Activated naive CD4-positive, alpha-beta T cell treated with anti-CD3 and anti-CD28 coated beads, Interleukin-2, amount 10 ng/mL, durations not matched to agents 7 days and 5 days (primary cell): ENCODE measurements at regions not wholly inside any gene's neighbourhood (a gene's known extent, or its start where the extent isn't known, plus 50 kb on each side); places are given as distances from the start of the nearest gene placed in this dataset.
"Not testable (repeated sequence)": the region's sequence is repeated elsewhere in the genome, so short reads cannot be mapped to it uniquely, and the experiment has no call there.

ENCODE experiments used
- CTCF ChIA-PET: fragments of 350-600 bp; sonication (Branson Sonifier 250); formaldehyde crosslinking; loops from one replicate; lab custom pipeline; 2021; ENCODE audit warnings: antibody characterized with exemption; lab: Charles Lee
- DNase-seq: peaks from one replicate; pipeline ENCODE4 v3.0.0-alpha.2; 2020
- H3K27ac Mint-ChIP-seq: one replicate; pipeline ENCODE4 v1.8.0; 2021; ENCODE audit warnings: mild to moderate bottlenecking, moderate library complexity, mixed read lengths
- H3K27me3 Mint-ChIP-seq: one replicate; pipeline ENCODE4 v1.8.0; 2021; ENCODE audit warnings: mild to moderate bottlenecking, mixed read lengths
- H3K36me3 Mint-ChIP-seq: one replicate; pipeline ENCODE4 v1.8.0; 2021; ENCODE audit warnings: mixed read lengths
- H3K4me1 Mint-ChIP-seq: one replicate; pipeline ENCODE4 v1.8.0; 2021; ENCODE audit warnings: mixed read lengths
- H3K4me3 Mint-ChIP-seq: one replicate; pipeline ENCODE4 v1.8.0; 2021; ENCODE audit warnings: mild to moderate bottlenecking, moderate library complexity, mixed read lengths
- H3K9me3 Mint-ChIP-seq: one replicate; pipeline ENCODE4 v1.8.0; 2021; ENCODE audit warnings: mixed read lengths

DNA sequence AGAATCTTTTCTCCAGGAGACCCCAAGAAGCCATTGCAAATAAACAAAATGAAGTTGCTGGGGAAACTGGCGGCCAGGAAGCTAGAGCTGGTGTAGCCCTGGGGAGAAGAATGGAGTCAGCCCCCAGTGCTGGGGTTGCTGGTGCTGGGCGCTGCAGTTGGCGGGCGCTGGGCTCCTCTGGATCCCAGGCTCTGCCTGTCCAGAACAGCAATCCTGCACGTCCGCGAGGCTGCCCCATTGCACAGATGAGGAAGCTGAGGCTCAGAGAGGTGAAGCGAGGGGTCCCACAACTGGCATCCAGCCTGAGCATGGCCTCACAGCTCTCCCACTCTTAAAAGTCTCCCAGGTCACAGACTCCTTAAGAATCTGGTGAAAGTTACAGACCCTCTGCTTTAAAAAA is 161.1 kb downstream of the OR4M2 start:
- Mint-ChIP-seq H3K36me3 (no peaks in the 10 kb centered on the region), H3K4me3 (no peak overlapping the region), H3K9me3 (no peaks in the 10 kb centered on the region), H3K27ac (no peak overlapping the region), H3K4me1 (no peaks in the 10 kb centered on the region), H3K27me3 (peaks cover 21% of the 10 kb centered on the region)
- CTCF ChIA-PET = no interaction called here
- no peak for DNase-seq

DNA sequence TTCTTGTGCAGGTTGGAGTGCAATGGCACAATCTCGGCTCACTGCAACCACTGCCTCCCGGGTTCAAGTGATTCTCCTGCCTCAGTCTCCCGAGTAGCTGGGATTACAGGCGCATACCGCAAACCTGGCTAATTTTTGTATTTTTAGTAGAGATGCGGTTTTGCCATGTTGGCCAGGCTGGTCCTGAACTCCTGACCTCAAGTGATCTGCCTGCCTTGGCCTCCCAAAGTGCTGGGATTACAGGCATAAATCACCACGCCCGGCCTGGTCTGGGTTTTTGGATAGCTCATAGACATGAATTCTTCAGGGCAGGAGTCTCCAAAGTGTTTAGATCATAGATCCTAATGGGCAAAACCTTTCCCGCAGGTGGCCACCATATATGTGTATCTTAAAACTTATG is 162.0 kb downstream of the OR4M2 start:
- CTCF ChIA-PET, H3K4me3 Mint-ChIP-seq, H3K36me3 Mint-ChIP-seq, H3K4me1 Mint-ChIP-seq, H3K9me3 Mint-ChIP-seq, DNase-seq, H3K27ac Mint-ChIP-seq: not testable (repeated sequence)
- H3K27me3 Mint-ChIP-seq = peaks cover 20% of the 10 kb centered on the region

DNA sequence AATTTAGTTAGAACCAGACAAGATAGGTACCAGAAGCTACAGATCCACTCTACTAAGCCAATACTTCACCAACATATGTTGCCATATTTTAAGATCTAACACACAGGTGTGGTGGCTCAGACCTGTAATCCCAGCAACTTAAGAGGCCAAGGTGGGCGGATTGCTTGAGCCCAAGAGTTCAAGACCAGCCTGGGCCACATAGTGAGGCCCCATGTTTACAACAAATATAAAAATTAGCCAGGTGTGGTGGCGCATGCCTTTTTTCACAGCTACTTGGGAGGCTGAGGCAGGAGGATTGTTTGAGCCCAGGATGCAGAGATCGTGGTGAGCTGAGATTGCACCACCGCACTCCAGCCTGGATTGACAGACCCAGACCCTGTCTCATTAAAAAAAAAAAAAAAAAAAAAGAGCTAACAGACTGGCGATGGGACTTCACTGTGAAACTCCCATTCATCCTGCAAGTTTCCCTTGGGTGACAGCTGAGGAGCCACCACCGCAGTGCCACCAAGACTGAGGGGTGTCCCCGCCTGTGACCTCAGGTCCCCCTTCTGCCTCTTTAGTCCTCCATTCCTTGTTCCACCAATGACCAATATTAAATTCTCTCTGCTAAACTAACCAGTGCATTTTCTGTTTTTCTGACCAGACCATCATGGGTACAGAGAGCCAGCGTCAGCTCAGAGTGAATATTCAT is 163.3 kb downstream of the OR4M2 start:
- Mint-ChIP-seq H3K4me1 (no peaks in the 10 kb centered on the region), H3K36me3 (no peaks in the 10 kb centered on the region), H3K9me3 (no peaks in the 10 kb centered on the region), H3K27ac (no peak overlapping the region), H3K27me3 (peaks cover 24% of the 10 kb centered on the region), H3K4me3 (no peak overlapping the region)
- CTCF ChIA-PET = no interaction called here
- DNase-seq = no peak

DNA sequence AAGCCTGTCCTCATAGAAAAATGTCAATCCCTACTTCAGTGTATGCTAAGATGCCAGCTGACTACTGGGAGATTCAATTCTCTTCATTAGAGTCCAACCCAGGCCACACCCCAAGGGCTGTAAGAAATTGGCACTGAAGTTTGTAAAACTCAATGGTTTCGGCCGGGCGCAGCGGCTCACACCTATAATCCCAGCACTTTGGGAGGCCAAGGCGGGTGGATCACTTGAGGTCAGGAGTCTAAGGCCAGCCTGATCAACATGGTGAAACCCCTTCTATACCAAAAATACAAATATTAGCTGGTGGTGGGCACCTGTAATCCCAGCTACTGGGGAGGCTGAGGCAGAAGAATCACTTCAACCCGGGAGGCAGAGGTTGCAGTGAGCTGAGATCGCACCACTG is 169.2 kb downstream of the OR4M2 start:
- H3K9me3 Mint-ChIP-seq, H3K36me3 Mint-ChIP-seq, H3K4me3 Mint-ChIP-seq, CTCF ChIA-PET, H3K27ac Mint-ChIP-seq, DNase-seq, H3K4me1 Mint-ChIP-seq: not testable (repeated sequence)
- H3K27me3 Mint-ChIP-seq = peaks cover 29% of the 10 kb centered on the region

DNA sequence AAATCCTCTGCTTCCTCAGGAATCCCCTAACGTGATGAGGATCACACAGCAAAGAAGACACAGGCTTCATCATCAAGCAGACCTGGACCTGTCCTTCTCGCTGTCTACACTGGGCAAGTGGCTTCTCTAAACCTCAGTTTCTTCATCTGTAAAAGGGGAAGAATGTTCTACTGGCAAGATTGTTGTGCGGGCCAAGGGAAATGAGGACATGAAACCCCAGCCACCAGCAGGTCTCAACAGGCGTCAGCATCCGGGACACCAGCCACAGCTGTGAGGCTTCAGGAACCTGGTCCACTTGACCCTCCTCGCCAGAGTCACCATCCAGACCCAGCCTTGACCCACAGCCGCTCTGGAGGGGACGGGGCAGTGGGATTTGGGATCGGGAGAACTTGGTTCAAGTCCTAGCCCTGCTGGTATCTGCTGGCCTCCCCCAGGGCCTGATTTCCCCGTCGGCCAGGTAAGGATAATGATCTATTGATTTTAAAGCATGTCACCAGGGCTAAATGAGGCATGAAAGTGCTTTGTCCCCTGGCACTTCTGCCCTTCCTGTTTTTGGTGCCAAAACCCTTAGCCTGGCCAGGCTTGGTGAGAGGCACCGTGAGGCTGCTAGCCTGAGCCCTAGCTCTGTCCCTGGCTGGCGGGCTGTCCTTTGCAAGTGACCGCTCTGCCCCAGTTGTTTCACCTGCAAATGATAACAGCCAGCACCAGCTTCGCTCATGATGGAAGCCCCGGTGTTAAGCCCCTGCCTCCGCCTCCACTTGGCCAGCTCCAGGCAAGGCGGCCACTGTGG is 170.4 kb downstream of the OR4M2 start:
- H3K9me3 Mint-ChIP-seq, H3K4me3 Mint-ChIP-seq, H3K27ac Mint-ChIP-seq, DNase-seq, CTCF ChIA-PET, H3K36me3 Mint-ChIP-seq: not testable (repeated sequence)
- Mint-ChIP-seq H3K27me3 (peaks cover 40% of the 10 kb centered on the region), H3K4me1 (peaks cover 15% of the 10 kb centered on the region)

DNA sequence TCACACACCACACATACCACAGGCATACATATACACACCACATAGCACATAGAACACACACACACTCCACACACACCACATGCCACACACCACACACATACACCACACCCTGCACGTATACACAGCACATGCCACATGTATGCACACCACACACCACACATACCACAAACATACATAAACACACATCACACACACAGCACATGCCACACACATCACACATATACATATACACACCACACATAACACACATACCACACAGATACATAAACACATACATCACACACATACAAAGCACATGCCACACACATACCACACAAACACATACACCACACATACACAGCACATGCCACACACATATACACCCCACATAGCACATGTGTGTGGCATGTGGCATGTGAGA is 171.1 kb downstream of the OR4M2 start:
- Mint-ChIP-seq H3K4me1 (peaks cover 15% of the 10 kb centered on the region), H3K36me3 (no peaks in the 10 kb centered on the region), H3K9me3 (peaks cover 4% of the 10 kb centered on the region), H3K27me3 (peaks cover 41% of the 10 kb centered on the region), H3K27ac (no peak overlapping the region), H3K4me3 (no peak overlapping the region)
- no peak for DNase-seq
- CTCF ChIA-PET = no interaction called here

DNA sequence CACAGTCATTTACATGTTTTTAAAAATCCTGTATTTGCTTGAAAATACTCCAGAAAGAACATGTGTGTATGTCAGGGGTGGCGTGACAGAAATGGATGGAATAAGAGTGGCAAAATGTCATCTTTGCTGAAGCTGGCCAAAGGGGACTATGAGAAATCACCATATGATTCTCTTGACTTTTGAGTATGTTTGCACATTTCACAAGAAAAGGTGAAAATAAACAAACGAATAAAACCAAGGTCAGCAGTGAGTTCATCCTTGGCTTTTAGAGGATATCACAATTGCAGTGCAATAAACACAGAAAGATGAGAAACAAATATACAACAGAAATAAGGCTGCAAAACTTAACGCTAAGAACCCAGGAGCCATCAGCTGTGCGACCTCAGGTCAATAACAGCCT is 171.7 kb downstream of the OR4M2 start:
- peaks cover 47% of the 10 kb centered on the region for H3K27me3 Mint-ChIP-seq
- H3K4me1 Mint-ChIP-seq = peaks cover 15% of the 10 kb centered on the region
- H3K4me3 Mint-ChIP-seq, H3K36me3 Mint-ChIP-seq, H3K27ac Mint-ChIP-seq, H3K9me3 Mint-ChIP-seq, CTCF ChIA-PET, DNase-seq: not testable (repeated sequence)

DNA sequence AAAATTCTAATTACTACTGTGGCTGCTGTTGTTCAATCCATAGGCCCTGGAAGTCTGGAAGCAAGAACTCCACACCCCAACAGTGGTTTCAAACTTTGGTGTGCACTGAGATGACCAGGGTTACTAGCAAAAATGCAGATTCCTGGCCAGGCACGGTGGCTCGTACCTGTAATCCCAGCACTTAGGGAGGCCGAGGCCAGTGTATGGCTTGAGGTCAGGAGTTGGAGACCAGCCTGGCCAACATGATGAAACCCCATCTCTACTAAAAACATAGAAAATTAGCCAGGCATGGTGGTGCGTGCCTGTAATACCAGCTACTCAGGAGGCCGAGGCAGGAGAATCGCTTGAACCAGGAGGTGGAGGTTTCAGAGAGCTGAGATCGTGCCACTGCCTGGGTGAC is 172.2 kb downstream of the OR4M2 start:
- CTCF ChIA-PET, H3K9me3 Mint-ChIP-seq, DNase-seq, H3K4me3 Mint-ChIP-seq, H3K36me3 Mint-ChIP-seq, H3K27ac Mint-ChIP-seq: not testable (repeated sequence)
- H3K27me3 Mint-ChIP-seq = peaks cover 50% of the 10 kb centered on the region
- H3K4me1 Mint-ChIP-seq = peaks cover 15% of the 10 kb centered on the region

DNA sequence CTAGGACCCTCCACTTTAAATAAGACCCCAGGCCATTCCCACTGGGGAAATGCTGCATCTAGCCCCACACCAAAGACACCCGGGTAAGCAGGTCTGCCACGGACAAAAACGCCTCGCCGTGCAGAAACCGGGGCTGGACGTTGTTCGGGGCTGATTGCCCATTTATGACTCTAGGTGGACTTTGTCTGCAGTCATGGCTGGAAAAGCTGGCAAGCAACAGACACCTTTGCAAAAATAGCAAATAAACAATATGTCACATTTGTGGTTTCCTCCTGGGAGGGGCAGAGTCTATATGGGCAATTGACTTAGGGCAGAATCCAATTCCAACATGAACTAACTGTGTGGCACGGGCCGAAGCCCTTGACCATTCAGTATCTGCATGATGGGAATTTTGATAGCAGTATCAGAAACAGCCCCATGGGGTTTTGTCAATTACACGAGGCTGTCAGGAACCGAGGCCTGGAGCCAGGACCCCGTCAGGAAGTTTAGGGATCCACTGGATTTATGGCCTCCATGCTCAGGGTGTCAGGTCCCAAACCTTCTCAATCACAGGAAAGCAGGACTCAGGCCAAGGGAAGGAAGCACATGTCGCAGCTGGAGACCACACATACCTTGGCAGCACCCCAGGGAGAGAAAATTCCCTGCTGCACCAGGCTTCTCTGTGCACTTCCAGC is 172.8 kb downstream of the OR4M2 start:
- H3K36me3 Mint-ChIP-seq, H3K4me3 Mint-ChIP-seq, DNase-seq, H3K27ac Mint-ChIP-seq, H3K9me3 Mint-ChIP-seq, CTCF ChIA-PET: not testable (repeated sequence)
- Mint-ChIP-seq H3K27me3 (peaks cover 47% of the 10 kb centered on the region), H3K4me1 (peaks cover 15% of the 10 kb centered on the region)

DNA sequence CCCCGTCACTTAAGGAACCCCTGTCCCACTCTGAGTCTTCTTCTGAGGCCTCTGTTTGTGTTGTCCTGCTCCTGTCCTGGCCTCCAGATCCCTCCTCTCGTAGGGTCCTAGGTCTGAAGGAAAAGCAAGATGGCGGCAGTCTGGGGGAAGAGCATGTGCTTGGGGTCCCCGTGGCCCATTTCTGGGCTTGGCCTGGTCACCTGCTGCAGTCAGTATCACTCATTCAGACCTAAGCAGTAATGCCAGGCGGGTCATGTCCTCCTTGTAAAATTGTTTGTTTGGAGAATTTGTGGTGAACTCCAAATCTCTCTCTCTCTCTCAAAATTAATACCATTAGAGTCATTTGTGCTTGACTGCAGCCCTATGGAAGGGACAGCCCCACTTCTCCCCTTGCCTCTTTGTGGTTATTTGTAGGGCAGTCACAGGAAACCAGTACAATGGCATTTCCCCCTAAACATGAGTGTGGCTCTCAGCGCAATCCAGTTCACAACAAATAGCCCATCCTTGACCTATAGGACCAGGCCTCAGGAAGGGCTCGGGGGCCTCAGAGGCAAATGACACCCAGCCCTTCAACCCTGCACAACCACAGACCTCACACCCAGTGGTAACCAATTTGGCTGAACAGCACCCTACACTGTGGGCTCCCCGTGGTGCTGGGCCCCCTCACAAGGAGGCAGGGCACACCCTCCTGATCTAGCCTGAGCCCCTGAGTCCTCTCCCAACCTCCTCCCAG is 173.5 kb downstream of the OR4M2 start:
- Mint-ChIP-seq H3K4me1 (peaks cover 15% of the 10 kb centered on the region), H3K4me3 (no peak overlapping the region), H3K27me3 (peaks cover 47% of the 10 kb centered on the region), H3K27ac (no peak overlapping the region), H3K9me3 (peaks cover 7% of the 10 kb centered on the region), H3K36me3 (no peaks in the 10 kb centered on the region)
- no peak for DNase-seq
- CTCF ChIA-PET = no interaction called here

DNA sequence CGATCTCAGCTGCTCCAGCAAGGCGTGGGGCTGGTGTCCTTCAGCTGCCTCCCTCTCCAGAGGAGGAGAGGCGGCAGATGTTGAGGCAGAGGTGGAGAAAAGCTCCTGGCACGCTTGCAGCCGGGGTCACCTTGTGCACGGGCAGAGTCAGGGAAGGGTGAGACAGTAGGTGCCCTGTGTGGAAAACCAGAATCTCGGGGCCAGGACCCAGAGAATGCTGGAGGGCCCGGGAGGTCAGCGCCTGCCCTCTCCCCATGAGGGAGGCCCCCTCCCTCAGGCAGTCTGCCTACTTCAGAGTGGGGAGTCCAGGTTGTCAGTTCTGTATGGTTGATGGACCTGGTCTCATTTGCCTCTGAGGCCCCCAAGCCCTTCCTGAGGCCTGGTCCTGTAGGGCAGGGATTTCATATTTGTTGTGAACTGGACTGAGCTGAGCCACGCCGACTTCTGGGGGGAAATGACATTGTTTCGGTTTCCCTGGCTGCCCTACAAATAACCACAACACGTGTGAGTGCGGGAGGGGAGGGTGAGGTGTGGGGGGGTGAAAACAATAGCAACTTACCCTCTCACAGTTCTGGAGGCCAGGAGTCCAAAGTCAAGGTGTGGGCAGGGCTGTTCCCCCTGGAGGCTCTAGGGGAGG is 174.2 kb downstream of the OR4M2 start:
- H3K36me3 Mint-ChIP-seq, H3K27ac Mint-ChIP-seq, H3K9me3 Mint-ChIP-seq, CTCF ChIA-PET, H3K4me3 Mint-ChIP-seq, DNase-seq: not testable (repeated sequence)
- Mint-ChIP-seq H3K4me1 (peaks cover 18% of the 10 kb centered on the region), H3K27me3 (peaks cover 49% of the 10 kb centered on the region)

DNA sequence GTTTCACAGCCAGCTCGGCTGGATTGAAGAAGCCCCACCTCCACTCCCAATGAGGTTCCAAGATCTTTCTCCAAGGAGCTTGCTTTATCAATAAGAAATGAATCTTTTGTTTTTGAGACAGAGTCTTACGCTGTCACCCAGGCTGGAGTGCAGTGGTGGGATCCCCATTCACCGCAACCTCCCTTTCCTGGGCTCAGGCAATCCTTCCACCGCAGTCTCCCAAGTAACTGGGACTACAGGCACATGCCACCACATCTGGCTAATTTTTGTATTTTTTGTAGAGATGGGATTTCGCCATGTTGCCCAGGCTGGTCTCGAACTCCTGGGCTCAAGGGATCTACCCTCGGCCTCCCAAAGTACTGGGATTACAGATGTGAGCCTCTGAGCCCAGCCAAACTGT is 175.3 kb downstream of the OR4M2 start:
- CTCF ChIA-PET, H3K27ac Mint-ChIP-seq, DNase-seq, H3K9me3 Mint-ChIP-seq, H3K4me3 Mint-ChIP-seq, H3K36me3 Mint-ChIP-seq: not testable (repeated sequence)
- peaks cover 43% of the 10 kb centered on the region for H3K27me3 Mint-ChIP-seq
- H3K4me1 Mint-ChIP-seq = peaks cover 29% of the 10 kb centered on the region

DNA sequence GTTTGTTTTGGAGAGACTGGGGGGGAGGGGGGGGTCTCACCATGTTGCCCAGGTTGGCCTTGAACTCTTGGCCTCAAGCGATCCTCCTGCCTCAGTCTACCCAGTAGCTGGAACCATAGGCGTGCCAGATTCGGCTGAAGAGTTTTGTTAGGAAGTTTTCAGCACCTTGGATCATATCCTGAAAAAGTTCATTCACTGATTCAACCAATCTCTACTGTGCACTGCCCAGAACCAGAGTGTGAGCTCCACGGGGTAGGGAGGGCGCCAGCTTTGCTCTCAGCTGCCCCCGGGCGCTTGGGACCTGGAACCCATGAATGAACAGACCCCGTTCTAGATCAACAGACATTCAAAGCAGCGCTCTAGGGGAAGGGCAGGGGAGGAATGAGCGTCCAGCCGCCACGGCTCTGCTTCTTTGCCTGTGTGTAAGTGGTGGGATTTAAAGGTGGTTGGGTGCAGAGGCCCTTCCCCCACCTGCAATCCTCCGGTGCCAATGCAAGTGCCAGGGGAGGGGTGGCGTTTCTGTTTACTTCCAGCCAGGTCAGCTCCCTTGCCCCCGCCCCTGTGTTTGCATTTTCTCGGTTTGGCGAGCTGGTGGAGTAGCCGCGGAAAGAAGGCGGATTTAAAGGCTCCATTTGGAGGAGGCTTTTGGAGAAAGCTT is 176.2 kb downstream of the OR4M2 start:
- H3K9me3 Mint-ChIP-seq, H3K4me3 Mint-ChIP-seq, CTCF ChIA-PET, H3K36me3 Mint-ChIP-seq, DNase-seq: not testable (repeated sequence)
- Mint-ChIP-seq H3K27ac (peak overlapping the region; percentile 62), H3K4me1 (peaks cover 37% of the 10 kb centered on the region), H3K27me3 (peaks cover 43% of the 10 kb centered on the region)
